ENCODE measurements at regions not wholly inside any gene's neighbourhood (a gene's known extent, or its start where the extent isn't known, plus 50 kb on each side); places are given as distances from the start of the nearest gene placed in this dataset.

DNA sequence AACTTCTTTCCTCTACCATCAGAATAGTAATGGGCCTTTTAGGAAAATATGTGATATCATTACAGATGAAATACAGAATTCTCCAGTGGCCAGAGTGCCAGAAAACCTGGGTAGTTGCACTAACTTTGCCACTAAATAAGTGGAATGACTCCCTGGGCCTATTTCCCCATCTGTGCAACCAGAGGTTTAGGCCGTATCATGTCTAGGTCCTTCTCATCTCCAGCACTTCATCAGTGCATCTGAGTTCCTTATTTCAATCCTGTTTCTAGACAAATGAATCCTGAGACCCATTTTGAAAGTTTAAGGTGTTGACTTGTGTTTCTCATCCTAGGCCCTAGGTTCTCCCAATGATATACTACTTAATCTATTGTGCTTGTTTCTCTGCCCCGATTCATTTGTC is 236.2 kb downstream of the CD83 start:
- TF ChIP-seq, protein P1, sequence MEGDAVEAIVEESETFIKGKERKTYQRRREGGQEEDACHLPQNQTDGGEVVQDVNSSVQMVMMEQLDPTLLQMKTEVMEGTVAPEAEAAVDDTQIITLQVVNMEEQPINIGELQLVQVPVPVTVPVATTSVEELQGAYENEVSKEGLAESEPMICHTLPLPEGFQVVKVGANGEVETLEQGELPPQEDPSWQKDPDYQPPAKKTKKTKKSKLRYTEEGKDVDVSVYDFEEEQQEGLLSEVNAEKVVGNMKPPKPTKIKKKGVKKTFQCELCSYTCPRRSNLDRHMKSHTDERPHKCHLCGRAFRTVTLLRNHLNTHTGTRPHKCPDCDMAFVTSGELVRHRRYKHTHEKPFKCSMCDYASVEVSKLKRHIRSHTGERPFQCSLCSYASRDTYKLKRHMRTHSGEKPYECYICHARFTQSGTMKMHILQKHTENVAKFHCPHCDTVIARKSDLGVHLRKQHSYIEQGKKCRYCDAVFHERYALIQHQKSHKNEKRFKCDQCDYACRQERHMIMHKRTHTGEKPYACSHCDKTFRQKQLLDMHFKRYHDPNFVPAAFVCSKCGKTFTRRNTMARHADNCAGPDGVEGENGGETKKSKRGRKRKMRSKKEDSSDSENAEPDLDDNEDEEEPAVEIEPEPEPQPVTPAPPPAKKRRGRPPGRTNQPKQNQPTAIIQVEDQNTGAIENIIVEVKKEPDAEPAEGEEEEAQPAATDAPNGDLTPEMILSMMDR (conservative IDR thresholded peaks at IDR 0.05): no peak
- TF ChIP-seq EZH2 (IDR thresholded peaks at IDR 0.05; ENCODE audit: low read depth): no peak
